A549 (cell line): ENCODE measurements at regions not wholly inside any gene's neighbourhood (a gene's known extent, or its start where the extent isn't known, plus 50 kb on each side); places are given as distances from the start of the nearest gene placed in this dataset.
"Not testable (repeated sequence)": the region's sequence is repeated elsewhere in the genome, so short reads cannot be mapped to it uniquely, and the experiment has no call there.

Experiments
- ATAC-seq, 2 experiments: fragments of 200-7000 bp in 1 of 2; fragments of >200 bp in 1 of 2; cut with Nextera tagmentation in 1 of 2; cut with Tn5 transposase in 1 of 2; 3 replicates each; pipeline versions ENCODE4 v1.8.0 to v1.9.1; 2018 to 2020; ENCODE audit warnings: mild to moderate bottlenecking in 1 of 2, moderate library complexity in 1 of 2
- CTCF ChIA-PET: fragments of 300-600 bp; sonication (Branson Sonifier 250); formaldehyde crosslinking; extraction: SDS; loops from one replicate; lab custom pipeline; 2021; ENCODE audit warnings: antibody characterized with exemption, inconsistent platforms; lab: Yijun Ruan, JAX
- POLR2A ChIA-PET: fragments of 350-600 bp; formaldehyde crosslinking; extraction: SDS; loops from one replicate; lab custom pipeline; 2021; ENCODE audit warnings: antibody characterized with exemption, inconsistent platforms; lab: Yijun Ruan, JAX
- DNase-seq, 2 experiments: peaks; one replicate each; pipeline versions ENCODE4 v3.0.0 to v3.0.0-alpha.2; 2011 to 2016; ENCODE audit warnings: low read depth in 1 of 2, low spot score in 1 of 2
- FAIRE-seq: peaks from 2 replicates; lab custom pipeline; 2011; peaks lifted over from hg19 to GRCh38; lab: Jason Lieb, UNC
- H3K27ac ChIP-seq, 2 experiments: fragments of >200 bp; sonication (Bioruptor Twin); formaldehyde crosslinking; 3 replicates each; pipeline ENCODE4 v1.5.1; 2016 to 2017
- H3K4me1 ChIP-seq: fragments of >200 bp; sonication (Bioruptor Twin); formaldehyde crosslinking; 3 replicates; pipeline ENCODE4 v1.6.1; 2016
- H3K4me2 ChIP-seq: fragments of >200 bp; sonication (Bioruptor Twin); formaldehyde crosslinking; 3 replicates; pipeline ENCODE4 v1.6.1; 2016
- H3K4me3 ChIP-seq: fragments of >200 bp; sonication (Bioruptor Twin); formaldehyde crosslinking; 3 replicates; pipeline ENCODE4 v1.5.1; 2016
- H3K9me3 ChIP-seq: fragments of >200 bp; sonication (Bioruptor Twin); formaldehyde crosslinking; 3 replicates; pipeline ENCODE4 v1.6.1; 2016
- BHLHE40 ChIP-seq: IDR thresholded peaks from 2 replicates; pipeline ENCODE4 v1.6.1; 2012; ENCODE audit warnings: low read depth, low read length, inconsistent platforms
- CBX8 ChIP-seq: fragments of 200-600 bp; sonication (generic); IDR thresholded peaks from 2 replicates; pipeline ENCODE4 v1.6.1; 2016
- CEBPB ChIP-seq, 2 experiments: fragments of >200 bp in 1 of 2; sonication (Bioruptor Twin) in 1 of 2; formaldehyde crosslinking in 1 of 2; IDR thresholded peaks; 2 replicates each; pipeline ENCODE4 v1.6.1; 2012 to 2016
- E2F6 ChIP-seq: IDR thresholded peaks from 2 replicates; pipeline ENCODE4 v1.6.1; 2012; ENCODE audit warnings: low read depth, borderline replicate concordance
- HDAC2 ChIP-seq: fragments of 200-600 bp; sonication (generic); IDR thresholded peaks from 2 replicates; pipeline ENCODE4 v1.6.1; 2016
- HMGXB4 ChIP-seq: fragments of 250-450 bp; sonication (Bioruptor Pico); IDR thresholded peaks from 2 replicates; pipeline ENCODE4 v1.5.0; 2021; ENCODE audit warnings: mild to moderate bottlenecking, moderate library complexity, borderline replicate concordance
- HOXB5 ChIP-seq: fragments of 250-450 bp; sonication (Bioruptor Pico); IDR thresholded peaks from 2 replicates; pipeline ENCODE4 v1.5.0; 2020; ENCODE audit warnings: mild to moderate bottlenecking, moderate library complexity
- JUNB ChIP-seq: fragments of >200 bp; sonication (Bioruptor Twin); formaldehyde crosslinking; IDR thresholded peaks from 2 replicates; pipeline ENCODE4 v1.6.1; 2016
- KDM1A ChIP-seq: fragments of 200-600 bp; sonication (generic); IDR thresholded peaks from 2 replicates; pipeline ENCODE4 v1.6.1; 2016; ENCODE audit warnings: low read depth, mild to moderate bottlenecking
- MAX ChIP-seq: IDR thresholded peaks from 2 replicates; pipeline ENCODE4 v1.6.1; 2012
- MAZ ChIP-seq: fragments of 150-350 bp; IDR thresholded peaks from 2 replicates; pipeline ENCODE4 v1.6.1; 2014; ENCODE audit warnings: antibody characterized with exemption, low read depth, low read length, borderline replicate concordance
- NFE2L2 ChIP-seq: fragments of 150-350 bp; conservative IDR thresholded peaks from 2 replicates; pipeline ENCODE4 v1.6.1; 2014; ENCODE audit warnings: low read length
- NR3C1 ChIP-seq: fragments of >200 bp; sonication (Bioruptor Twin); formaldehyde crosslinking; IDR thresholded peaks from 3 replicates; pipeline ENCODE4 v1.6.1; 2017
- POLR2A ChIP-seq: IDR thresholded peaks from 2 replicates; pipeline ENCODE4 v1.6.1; 2012; ENCODE audit warnings: mild to moderate bottlenecking, low read length
- POLR2AphosphoS2 ChIP-seq: conservative IDR thresholded peaks from 2 replicates; pipeline ENCODE4 v1.6.1; 2012; ENCODE audit warnings: low read length, improper control_type of control experiment, inconsistent platforms
- RAD21 ChIP-seq, 2 experiments: fragments of >200 bp in 1 of 2; sonication (Bioruptor Twin) in 1 of 2; formaldehyde crosslinking in 1 of 2; IDR thresholded peaks in 1 of 2; conservative IDR thresholded peaks in 1 of 2; 2 replicates in 1 of 2; 3 replicates in 1 of 2; pipeline ENCODE4 v1.6.1; 2012 to 2018; ENCODE audit warnings: inconsistent platforms in 1 of 2
- RCOR1 ChIP-seq: fragments of 150-350 bp; IDR thresholded peaks from 2 replicates; pipeline ENCODE4 v1.6.1; 2014; ENCODE audit warnings: antibody characterized with exemption, low read length, low read depth
- REST ChIP-seq: fragments of 200-600 bp; sonication (generic); IDR thresholded peaks from 2 replicates; pipeline ENCODE4 v1.6.1; 2016; ENCODE audit warnings: antibody characterized with exemption, mild to moderate bottlenecking, moderate library complexity
- SMC3 ChIP-seq: fragments of >200 bp; sonication (Bioruptor Twin); formaldehyde crosslinking; IDR thresholded peaks from 3 replicates; pipeline ENCODE4 v1.6.1; 2018; ENCODE audit warnings: inconsistent platforms
- TFCP2L1 ChIP-seq: fragments of 250-450 bp; sonication (Bioruptor Pico); IDR thresholded peaks from 2 replicates; pipeline ENCODE4 v1.5.0; 2021; ENCODE audit warnings: mild to moderate bottlenecking
- ZC3H11A ChIP-seq: fragments of 450-650 bp; IDR thresholded peaks from 2 replicates; pipeline ENCODE4 v1.6.1; 2014; ENCODE audit warnings: antibody characterized with exemption, mild to moderate bottlenecking
- ZFP36 ChIP-seq: fragments of 450-650 bp; IDR thresholded peaks from 2 replicates; pipeline ENCODE4 v1.6.1; 2014; ENCODE audit warnings: borderline replicate concordance; ENCODE audit not compliant: partially characterized antibody
- ZNF302 ChIP-seq: fragments of 250-450 bp; sonication (Bioruptor Pico); IDR thresholded peaks from 2 replicates; pipeline ENCODE4 v1.9.0; 2021; ENCODE audit warnings: inconsistent platforms, mild to moderate bottlenecking, moderate library complexity
- WGBS: methylation state at CpG from one replicate; pipeline ENCODE4 v1.1.6; 2017; ENCODE audit errors: missing lambda C conversion rate; 5-methylcytosine and 5-hydroxymethylcytosine counted together

- Histone ChIP-seq H3K27ac (no peak overlapping the region), H3K4me1 (no peaks in the 10 kb centered on the region), H3K9me3 (no peaks in the 10 kb centered on the region), H3K4me3 (no peak overlapping the region), H3K4me2 (no peak overlapping the region)
- 45% methylated on average over 4 of the region's 4 CpGs for WGBS
- FAIRE-seq (no peak), ATAC-seq (no peak), DNase-seq (no peak)
- ChIA-PET CTCF (no interaction called here), POLR2A (no interaction called here)
- TF ChIP-seq HOXB5, result no peak
- TF ChIP-seq TFCP2L1 (CRISPR knock-in tag), result no peak
- TF ChIP-seq NFE2L2, result no peak
- TF ChIP-seq CBX8, result no peak
- TF ChIP-seq NR3C1, result no peak
Measured at GRCh38 chr1:190685676-190686075, 208.0 kb upstream of the BRINP3 start.

DNA sequence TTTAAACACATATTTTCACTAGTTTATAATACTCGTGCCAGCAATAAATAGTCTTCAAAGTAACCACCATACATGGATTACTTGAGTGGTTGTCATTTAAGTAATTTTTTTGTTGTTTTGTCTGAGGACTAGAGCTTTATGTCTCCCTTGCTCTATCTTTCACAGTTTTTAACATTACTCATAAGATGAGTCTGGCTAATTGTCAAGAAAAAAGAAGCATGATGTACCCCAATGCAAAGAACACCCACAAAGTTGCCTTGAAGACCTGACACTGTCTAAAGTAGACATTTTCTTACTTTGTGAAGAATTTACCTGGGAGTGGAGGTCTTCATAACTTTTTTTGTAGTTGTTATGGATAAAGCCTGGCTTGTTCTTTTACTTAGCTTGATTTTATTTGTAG is 210.4 kb upstream of the BRINP3 start:
- H3K4me3 ChIP-seq, result no peak overlapping the region
- ATAC-seq (no peak), DNase-seq (no peak), FAIRE-seq (no peak)
- ChIA-PET CTCF (no interaction called here), POLR2A (no interaction called here)
- 33% methylated on average over 1 of the region's 1 CpG for WGBS
- H3K4me2 ChIP-seq, result no peak overlapping the region
- no peaks in the 10 kb centered on the region for H3K4me1 ChIP-seq
- no peaks in the 10 kb centered on the region for H3K9me3 ChIP-seq
- no peak overlapping the region for H3K27ac ChIP-seq
- TF ChIP-seq ZNF302 (no peak), JUNB (no peak), TFCP2L1 (CRISPR knock-in tag) (no peak), RAD21 (conservative IDR thresholded peaks at IDR 0.05 in 1 of 2, IDR thresholded peaks at IDR 0.05 in 1 of 2) (no peak), POLR2A (no peak), HMGXB4 (CRISPR knock-in tag) (no peak)

- not testable (repeated sequence) for FAIRE-seq
Measured at GRCh38 chr1:190698488-190698887, 220.8 kb upstream of the BRINP3 start.

DNA sequence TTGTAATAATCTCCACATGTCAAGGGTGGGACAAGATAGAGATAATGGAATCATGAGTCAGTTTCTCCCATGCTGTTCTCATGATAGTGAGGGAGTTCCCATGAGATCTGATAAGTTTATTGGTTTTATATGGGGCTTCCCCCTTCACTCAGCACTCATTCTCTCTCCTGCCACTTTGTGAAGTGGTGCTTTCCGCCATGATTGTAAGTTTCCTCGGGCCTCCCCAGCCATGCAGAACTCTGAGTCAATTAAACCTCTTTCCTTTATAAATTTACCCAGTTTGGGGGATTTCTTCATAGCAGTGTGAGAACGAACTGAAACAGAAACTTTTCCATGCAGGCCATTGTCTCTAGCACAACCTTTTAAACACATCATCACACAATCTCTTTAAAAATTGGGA is 221.5 kb upstream of the BRINP3 start:
- ATAC-seq (no peak), FAIRE-seq (no peak), DNase-seq (no peak)
- Histone ChIP-seq H3K4me3 (no peak overlapping the region), H3K9me3 (no peaks in the 10 kb centered on the region), H3K4me1 (no peaks in the 10 kb centered on the region), H3K27ac (no peak overlapping the region), H3K4me2 (no peak overlapping the region)
- CTCF ChIA-PET, result no interaction called here
- 36% methylated on average over 3 of the region's 3 CpGs for WGBS
- TF ChIP-seq HOXB5 (no peak), HDAC2 (no peak), HMGXB4 (CRISPR knock-in tag) (no peak), KDM1A (no peak), MAX (no peak), ZFP36 (no peak), CEBPB (IDR thresholded peaks at IDR 0.05) (no peak), REST (no peak), SMC3 (no peak), POLR2AphosphoS2 (no peak), RAD21 (conservative IDR thresholded peaks at IDR 0.05 in 1 of 2, IDR thresholded peaks at IDR 0.05 in 1 of 2) (no peak), BHLHE40 (no peak), E2F6 (no peak), RCOR1 (no peak), ZC3H11A (no peak), MAZ (no peak)
- POLR2A ChIA-PET, result no interaction called here

More at GRCh38 chr1:190698488-190698887, 220.8 kb upstream of the BRINP3 start:
- ATAC-seq, H3K4me3 ChIP-seq, DNase-seq, H3K9me3 ChIP-seq, H3K4me1 ChIP-seq, CTCF ChIA-PET, H3K27ac ChIP-seq, H3K4me2 ChIP-seq, POLR2A ChIA-PET: not testable (repeated sequence)
- 31% methylated on average over 3 of the region's 4 CpGs for WGBS
